ENCODE measurements at regions not wholly inside any gene's neighbourhood (a gene's known extent, or its start where the extent isn't known, plus 50 kb on each side); places are given as distances from the start of the nearest gene placed in this dataset.

GRCh38 chr3:67713764-67714469 lies 59.5 kb upstream of the SUCLG2 start:
- TF ChIP-seq, protein P1, sequence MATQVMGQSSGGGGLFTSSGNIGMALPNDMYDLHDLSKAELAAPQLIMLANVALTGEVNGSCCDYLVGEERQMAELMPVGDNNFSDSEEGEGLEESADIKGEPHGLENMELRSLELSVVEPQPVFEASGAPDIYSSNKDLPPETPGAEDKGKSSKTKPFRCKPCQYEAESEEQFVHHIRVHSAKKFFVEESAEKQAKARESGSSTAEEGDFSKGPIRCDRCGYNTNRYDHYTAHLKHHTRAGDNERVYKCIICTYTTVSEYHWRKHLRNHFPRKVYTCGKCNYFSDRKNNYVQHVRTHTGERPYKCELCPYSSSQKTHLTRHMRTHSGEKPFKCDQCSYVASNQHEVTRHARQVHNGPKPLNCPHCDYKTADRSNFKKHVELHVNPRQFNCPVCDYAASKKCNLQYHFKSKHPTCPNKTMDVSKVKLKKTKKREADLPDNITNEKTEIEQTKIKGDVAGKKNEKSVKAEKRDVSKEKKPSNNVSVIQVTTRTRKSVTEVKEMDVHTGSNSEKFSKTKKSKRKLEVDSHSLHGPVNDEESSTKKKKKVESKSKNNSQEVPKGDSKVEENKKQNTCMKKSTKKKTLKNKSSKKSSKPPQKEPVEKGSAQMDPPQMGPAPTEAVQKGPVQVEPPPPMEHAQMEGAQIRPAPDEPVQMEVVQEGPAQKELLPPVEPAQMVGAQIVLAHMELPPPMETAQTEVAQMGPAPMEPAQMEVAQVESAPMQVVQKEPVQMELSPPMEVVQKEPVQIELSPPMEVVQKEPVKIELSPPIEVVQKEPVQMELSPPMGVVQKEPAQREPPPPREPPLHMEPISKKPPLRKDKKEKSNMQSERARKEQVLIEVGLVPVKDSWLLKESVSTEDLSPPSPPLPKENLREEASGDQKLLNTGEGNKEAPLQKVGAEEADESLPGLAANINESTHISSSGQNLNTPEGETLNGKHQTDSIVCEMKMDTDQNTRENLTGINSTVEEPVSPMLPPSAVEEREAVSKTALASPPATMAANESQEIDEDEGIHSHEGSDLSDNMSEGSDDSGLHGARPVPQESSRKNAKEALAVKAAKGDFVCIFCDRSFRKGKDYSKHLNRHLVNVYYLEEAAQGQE (IDR thresholded peaks at IDR 0.05; ENCODE audit: insufficient read depth in 1 of 2, low read depth in 2 of 2, low read length in 2 of 2), result no peak
- no peak for TF ChIP-seq POLR2AphosphoS5 (IDR thresholded peaks at IDR 0.05; ENCODE audit: low read depth, low read length)
- no peak for TF ChIP-seq FOXP2 (optimal IDR thresholded peaks at IDR 0.05; ENCODE audit: borderline replicate concordance, extremely low read depth, extremely low read length, insufficient read depth)
- no peak for TF ChIP-seq TAF1 (IDR thresholded peaks at IDR 0.05; ENCODE audit: borderline replicate concordance, insufficient read depth, low read length)
